Activated naive CD4-positive, alpha-beta T cell treated with anti-CD3 and anti-CD28 coated beads, Interleukin-2, amount 50 U/mL, for 72 hours (primary cell): ENCODE measurements at regions not wholly inside any gene's neighbourhood (a gene's known extent, or its start where the extent isn't known, plus 50 kb on each side); places are given as distances from the start of the nearest gene placed in this dataset.

Experiments used
- ATAC-seq, 2 donors: fragments of 150-1000 bp; cut with Tn5 transposase; 2 replicates each; pipeline ENCODE4 v1.10.0; 2021; ENCODE audit warnings: mild to moderate bottlenecking in 2 of 2, moderate library complexity in 2 of 2
- DNase-seq, 2 donors: peaks; one replicate each; pipeline ENCODE4 v3.0.0; 2021 to 2022; ENCODE audit warnings: low spot score in 2 of 2
- H3K27ac Mint-ChIP-seq, 2 donors: one replicate each; pipeline ENCODE4 v1.8.0; 2022; ENCODE audit warnings: mild to moderate bottlenecking in 2 of 2, mixed read lengths in 2 of 2
- H3K36me3 Mint-ChIP-seq, 2 donors: one replicate each; pipeline ENCODE4 v1.8.0; 2022; ENCODE audit warnings: mixed read lengths in 2 of 2
- H3K9me3 Mint-ChIP-seq, 2 donors: one replicate each; pipeline ENCODE4 v1.8.0; 2022; ENCODE audit warnings: mixed read lengths in 2 of 2

GRCh38 chr15:60057554-60057953 lies 53.4 kb downstream of the FOXB1 start:
- H3K27ac Mint-ChIP-seq = no peak overlapping the region
- ATAC-seq = no peak
- H3K9me3 Mint-ChIP-seq = peaks cover 10% of the 10 kb centered on the region in 2 donors
- H3K36me3 Mint-ChIP-seq = peaks cover 11% of the 10 kb centered on the region in 2 donors
- DNase-seq = no peak

- DNase-seq = no peak
Measured at GRCh38 chr15:60059186-60059585, 55.1 kb downstream of the FOXB1 start.

GRCh38 chr15:60061758-60062157 lies 57.6 kb downstream of the FOXB1 start:
- Mint-ChIP-seq H3K27ac (no peak overlapping the region), H3K9me3 (peaks cover 10% of the 10 kb centered on the region in 2 donors), H3K36me3 (peaks cover 11 to 12% of the 10 kb centered on the region in 2 donors)
- no peak for DNase-seq
- no peak for ATAC-seq

More at GRCh38 chr15:60059186-60059585, 55.1 kb downstream of the FOXB1 start:
- no peak for ATAC-seq
- peaks cover 11 to 12% of the 10 kb centered on the region in 2 donors for H3K36me3 Mint-ChIP-seq
- peak overlapping the region in 1 of 2 donors; percentile 35 for H3K27ac Mint-ChIP-seq
- peaks cover 10% of the 10 kb centered on the region in 2 donors for H3K9me3 Mint-ChIP-seq

- H3K9me3 Mint-ChIP-seq = peaks cover 10% of the 10 kb centered on the region in 2 donors
- H3K27ac Mint-ChIP-seq = no peak overlapping the region
- DNase-seq (no peak), ATAC-seq (no peak)
- H3K36me3 Mint-ChIP-seq = peaks cover 11 to 12% of the 10 kb centered on the region in 2 donors
Measured at GRCh38 chr15:60062826-60063225, 58.7 kb downstream of the FOXB1 start.

GRCh38 chr15:60065951-60066350 lies 61.8 kb downstream of the FOXB1 start:
- no peak for ATAC-seq
- DNase-seq = no peak
- Mint-ChIP-seq H3K9me3 (peaks cover 8 to 10% of the 10 kb centered on the region in 2 donors), H3K27ac (peak overlapping the region in 1 of 2 donors; percentile 19), H3K36me3 (peaks cover 11 to 12% of the 10 kb centered on the region in 2 donors)

GRCh38 chr15:60070838-60071493 lies 66.9 kb downstream of the FOXB1 start:
- Mint-ChIP-seq H3K36me3 (peaks cover 0 to 9% of the 10 kb centered on the region in 2 donors), H3K9me3 (no peaks in the 10 kb centered on the region), H3K27ac (no peak overlapping the region)
- ATAC-seq = no peak
- DNase-seq = no peak

- Mint-ChIP-seq H3K27ac (no peak overlapping the region), H3K36me3 (peaks cover 0 to 9% of the 10 kb centered on the region in 2 donors), H3K9me3 (no peaks in the 10 kb centered on the region)
- DNase-seq (no peak), ATAC-seq (no peak)
Measured at GRCh38 chr15:60072826-60073465, 68.8 kb downstream of the FOXB1 start.

- no peak for DNase-seq
- Mint-ChIP-seq H3K9me3 (no peaks in the 10 kb centered on the region), H3K36me3 (peaks cover 0 to 9% of the 10 kb centered on the region in 2 donors), H3K27ac (no peak overlapping the region)
- no peak for ATAC-seq
Measured at GRCh38 chr15:60073466-60073840, 69.3 kb downstream of the FOXB1 start.

GRCh38 chr15:60074181-60074885 lies 70.2 kb downstream of the FOXB1 start:
- ATAC-seq (peak in 1 of 2 donors; percentile 7), DNase-seq (no peak)
- Mint-ChIP-seq H3K36me3 (peaks cover 0 to 9% of the 10 kb centered on the region in 2 donors), H3K9me3 (no peaks in the 10 kb centered on the region), H3K27ac (no peak overlapping the region)

GRCh38 chr15:60076045-60076444 lies 71.9 kb downstream of the FOXB1 start:
- H3K27ac Mint-ChIP-seq = peak overlapping the region; percentile 19 to 52

GRCh38 chr15:60076582-60077276 lies 72.6 kb downstream of the FOXB1 start:
- H3K27ac Mint-ChIP-seq = peak overlapping the region; percentile 77 to 94
- no peak for DNase-seq
- peaks cover 0 to 9% of the 10 kb centered on the region in 2 donors for H3K36me3 Mint-ChIP-seq
- peak in 1 of 2 donors; percentile 52 for ATAC-seq
- H3K9me3 Mint-ChIP-seq = no peaks in the 10 kb centered on the region

More at GRCh38 chr15:60076045-60076444, 71.9 kb downstream of the FOXB1 start:
- ATAC-seq = peak; percentile 47 to 65
- peak in 1 of 2 donors; percentile 8 for DNase-seq
- Mint-ChIP-seq H3K9me3 (no peaks in the 10 kb centered on the region), H3K36me3 (peaks cover 0 to 9% of the 10 kb centered on the region in 2 donors)

GRCh38 chr15:60077581-60078359 lies 73.7 kb downstream of the FOXB1 start:
- peaks cover 0 to 9% of the 10 kb centered on the region in 2 donors for H3K36me3 Mint-ChIP-seq
- H3K9me3 Mint-ChIP-seq = no peaks in the 10 kb centered on the region
- peak; percentile 85 to 87 for ATAC-seq
- H3K27ac Mint-ChIP-seq = peak overlapping the region; percentile 77 to 94
- DNase-seq = peak in 1 of 2 donors; percentile 54

GRCh38 chr15:60079210-60079609 lies 75.1 kb downstream of the FOXB1 start:
- H3K36me3 Mint-ChIP-seq = no peaks in the 10 kb centered on the region
- no peak for ATAC-seq
- H3K9me3 Mint-ChIP-seq = no peaks in the 10 kb centered on the region
- H3K27ac Mint-ChIP-seq = no peak overlapping the region
- no peak for DNase-seq

GRCh38 chr15:60081976-60082375 lies 77.9 kb downstream of the FOXB1 start:
- DNase-seq (no peak), ATAC-seq (no peak)
- H3K27ac Mint-ChIP-seq = no peak overlapping the region
- H3K36me3 Mint-ChIP-seq = no peaks in the 10 kb centered on the region
- no peaks in the 10 kb centered on the region for H3K9me3 Mint-ChIP-seq

GRCh38 chr15:60083318-60083717 lies 79.2 kb downstream of the FOXB1 start:
- no peaks in the 10 kb centered on the region for H3K36me3 Mint-ChIP-seq
- DNase-seq = no peak
- no peaks in the 10 kb centered on the region for H3K9me3 Mint-ChIP-seq
- no peak overlapping the region for H3K27ac Mint-ChIP-seq
- ATAC-seq = no peak
